NCI-H1417 treated with DMSO at 0.1 percent for 48 hours (cell line): ENCODE measurements at regions not wholly inside any gene's neighbourhood (a gene's known extent, or its start where the extent isn't known, plus 50 kb on each side); places are given as distances from the start of the nearest gene placed in this dataset.

Source experiments
- DNase-seq: peaks from one replicate; lab custom pipeline; 2025; lab: John Stamatoyannopoulos, UW

DNA sequence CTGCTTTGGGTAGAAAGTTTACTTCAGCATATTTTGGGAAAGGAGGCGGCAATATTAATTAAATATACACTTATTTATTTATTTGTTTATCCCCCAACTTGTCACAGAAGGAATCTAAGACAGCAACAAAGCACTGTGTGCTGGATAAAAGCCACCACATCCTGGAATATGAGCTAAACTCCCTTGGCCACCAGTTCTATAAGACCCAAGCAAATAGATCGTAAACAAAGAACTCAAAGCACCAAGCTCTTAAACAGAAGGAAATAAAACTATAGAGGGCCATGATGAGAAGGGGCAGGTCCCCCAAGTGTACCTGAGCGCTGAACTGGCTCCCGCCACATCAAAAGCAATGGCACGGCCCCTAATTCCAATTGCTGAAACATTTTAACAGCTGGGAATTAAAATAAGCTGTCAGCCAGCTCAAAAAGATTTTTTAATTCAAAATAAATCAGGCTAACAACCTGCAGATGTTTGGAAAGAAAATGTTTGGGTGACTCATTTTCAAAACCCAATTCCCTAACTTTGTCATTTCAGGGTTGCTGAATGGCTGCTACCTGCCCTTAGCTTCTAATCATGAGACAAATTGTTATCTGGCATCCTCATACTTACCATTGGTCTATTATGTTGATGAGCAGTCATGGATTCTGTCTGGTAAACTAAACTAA, 127.1 kb downstream of the SLC30A10 start:
- no peak for DNase-seq

GRCh38 chr1:219798283-219799030, 129.9 kb downstream of the SLC30A10 start:
- DNase-seq, result no peak

- no peak for DNase-seq
These were observed 130.7 kb downstream of the SLC30A10 start for GRCh38 chr1:219797683-219798082.

- DNase-seq, result no peak
These were observed 131.3 kb downstream of the SLC30A10 start for GRCh38 chr1:219797009-219797408.

DNA sequence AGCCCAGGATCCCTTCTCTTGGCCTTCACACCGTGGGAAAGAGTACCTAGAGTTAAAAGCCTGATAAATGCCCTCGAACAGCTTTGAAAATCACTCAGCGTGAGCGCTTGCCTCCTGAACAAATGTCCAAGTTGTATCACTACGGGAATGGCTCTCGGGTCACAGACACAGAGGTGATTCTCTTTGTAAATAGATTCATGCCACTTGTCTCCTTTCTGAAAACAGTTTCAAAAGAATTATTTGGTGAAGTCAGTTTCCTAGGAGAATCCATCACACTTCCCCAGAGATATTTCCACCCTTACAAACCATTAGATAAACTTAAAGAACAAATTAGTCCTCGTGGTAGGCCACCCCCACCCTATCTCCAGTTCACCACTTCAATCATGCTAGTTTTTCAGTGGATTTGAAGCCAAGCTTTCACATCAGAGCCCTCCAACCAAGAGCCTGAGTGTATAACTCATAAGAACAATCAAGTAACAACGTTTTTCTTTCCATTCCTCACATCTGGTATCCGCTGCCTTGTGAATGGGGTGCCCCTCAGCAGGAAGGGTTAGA, 132.9 kb downstream of the SLC30A10 start:
- DNase-seq, result no peak

GRCh38 chr1:219794085-219794743, 134.1 kb downstream of the SLC30A10 start:
- no peak for DNase-seq

GRCh38 chr1:219792337-219793021, 135.9 kb downstream of the SLC30A10 start:
- no peak for DNase-seq

DNA sequence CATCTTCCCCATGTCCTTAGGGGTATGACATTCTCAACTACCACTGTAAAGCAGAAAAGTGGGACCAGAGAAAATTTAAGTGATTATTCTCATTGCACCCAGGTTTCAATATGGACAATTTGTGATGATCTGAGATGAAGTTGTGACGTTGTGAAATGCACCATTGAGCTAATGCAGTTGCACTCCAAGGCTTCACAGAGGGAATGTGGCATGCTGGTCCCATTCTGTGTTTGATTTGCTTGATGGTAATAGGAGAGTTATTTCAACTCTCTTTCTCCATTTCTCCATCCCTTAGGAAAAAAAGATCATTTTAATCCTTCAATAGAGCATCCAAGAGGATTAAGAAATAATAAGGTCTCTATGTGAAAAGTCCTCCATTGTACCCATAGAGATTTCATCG, 136.6 kb downstream of the SLC30A10 start:
- no peak for DNase-seq

DNA sequence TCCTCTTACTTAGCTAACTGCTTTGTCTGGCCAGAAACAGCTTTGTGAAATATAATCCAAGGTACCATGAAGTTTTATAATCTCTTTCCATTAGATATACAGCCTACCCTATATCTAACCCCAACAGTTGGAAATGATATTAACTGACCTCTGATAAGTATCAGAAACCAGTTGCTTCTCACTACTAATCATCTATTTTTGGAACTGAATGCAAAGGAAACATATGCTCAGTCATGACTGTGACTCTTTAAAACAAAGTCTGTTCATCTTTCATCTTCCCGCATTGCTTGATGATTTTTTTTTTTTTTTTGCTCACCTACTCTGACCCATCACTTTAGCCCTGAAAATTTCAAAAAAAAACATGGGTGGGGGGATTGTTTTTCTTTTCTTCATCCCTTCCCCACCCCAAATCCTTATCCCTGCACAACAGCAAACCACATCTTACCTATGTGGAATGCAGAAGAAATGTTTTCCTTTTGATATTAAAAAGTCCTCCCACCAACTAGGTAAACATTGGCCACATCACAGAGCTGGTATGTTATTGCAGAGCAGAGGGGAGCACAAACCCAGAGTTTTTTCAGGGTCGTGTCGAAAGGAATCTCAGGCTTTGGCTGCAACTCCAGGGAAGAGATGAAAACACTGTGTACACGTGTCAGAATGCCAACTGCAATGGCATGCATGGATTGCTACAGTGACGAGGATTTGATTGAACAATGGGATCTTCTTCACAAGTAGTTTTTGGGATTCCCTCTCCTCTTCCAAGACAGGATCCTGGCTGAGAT, 137.3 kb downstream of the SLC30A10 start:
- DNase-seq, result no peak

DNA sequence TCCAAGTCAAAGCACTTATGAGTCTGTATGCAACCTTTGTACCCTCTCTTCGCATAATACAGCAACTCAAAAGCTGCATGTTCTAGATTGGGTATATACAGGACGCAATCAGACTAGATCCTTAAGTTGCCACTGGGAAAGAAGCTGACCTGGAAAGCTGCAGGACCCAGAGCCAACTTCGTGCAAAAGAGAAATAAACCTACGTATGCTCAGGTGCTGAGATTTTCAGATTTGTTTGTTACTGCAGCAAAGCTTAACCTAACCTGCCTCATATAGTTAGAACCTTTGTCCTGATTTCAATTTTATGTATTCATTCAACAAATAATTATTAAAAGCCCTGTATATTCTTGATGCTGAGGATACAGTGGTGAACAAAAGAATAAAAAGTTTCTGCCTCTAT, 139.7 kb downstream of the SLC30A10 start:
- no peak for DNase-seq

DNA sequence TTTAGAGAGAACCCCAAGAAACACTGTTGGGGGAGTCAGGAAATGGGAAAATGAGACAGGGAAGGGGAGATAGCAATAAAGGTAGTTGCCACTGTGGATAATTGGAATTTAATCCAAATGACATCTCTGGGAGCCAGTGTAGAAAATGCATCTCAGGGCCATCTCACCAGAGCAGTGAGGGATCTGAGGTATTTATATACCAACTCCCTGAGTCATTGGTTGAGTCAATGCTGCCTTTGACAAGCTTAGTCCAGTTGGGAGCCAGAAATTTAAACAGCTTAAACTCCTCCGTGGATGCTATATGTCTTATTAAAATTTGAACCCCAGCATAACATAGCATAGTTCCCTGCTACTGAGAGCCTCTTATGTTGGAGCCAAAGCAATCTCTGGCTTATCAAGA, 140.3 kb downstream of the SLC30A10 start:
- DNase-seq, result no peak

- peak; percentile 91 for DNase-seq
These were observed 143.5 kb downstream of the SLC30A10 start for GRCh38 chr1:219784660-219785381.

- no peak for DNase-seq
These were observed 144.6 kb downstream of the SLC30A10 start for GRCh38 chr1:219783605-219784235.

- DNase-seq, result no peak
These were observed 145.4 kb downstream of the SLC30A10 start for GRCh38 chr1:219782929-219783328.

DNA sequence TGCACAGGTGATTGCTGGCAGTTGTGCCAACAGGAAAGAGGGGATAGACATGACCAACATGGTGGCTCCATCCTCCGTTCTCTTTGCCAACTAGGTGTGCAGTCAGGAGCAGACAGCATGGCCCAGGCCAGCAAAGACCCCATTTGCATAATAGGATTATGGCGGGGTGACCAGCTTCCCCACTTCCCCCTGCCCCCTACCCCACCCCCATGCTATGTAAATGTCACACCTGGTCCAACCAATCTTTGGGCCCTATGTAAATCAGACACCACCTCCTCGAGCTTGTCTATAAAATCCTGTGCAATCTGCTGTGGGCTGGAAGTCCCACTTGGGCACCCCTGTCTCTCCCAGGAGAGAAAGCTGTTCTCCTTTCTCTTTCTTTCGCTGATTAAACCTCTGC, 146.0 kb downstream of the SLC30A10 start:
- no peak for DNase-seq

DNA sequence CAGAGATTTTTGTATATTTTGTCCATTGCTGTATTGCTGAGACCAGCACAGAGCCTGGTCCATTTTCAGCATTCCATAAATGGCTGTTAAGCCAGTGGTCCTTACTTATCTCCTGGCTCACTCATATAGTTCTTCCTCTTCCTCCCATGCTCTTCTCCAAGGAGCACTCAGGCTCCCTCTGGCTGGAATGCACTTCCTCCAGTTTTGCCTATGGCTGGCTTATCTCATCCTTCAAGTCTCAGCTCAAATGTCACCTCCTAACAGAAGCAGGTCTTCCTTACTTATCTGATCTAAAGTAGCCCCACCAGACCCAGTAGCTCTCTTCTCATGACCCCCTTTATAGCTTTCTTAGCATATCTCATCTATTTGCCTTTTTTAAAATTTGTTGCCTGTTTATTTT, 146.9 kb downstream of the SLC30A10 start:
- no peak for DNase-seq

GRCh38 chr1:219778793-219779369, 149.5 kb downstream of the SLC30A10 start:
- no peak for DNase-seq

DNA sequence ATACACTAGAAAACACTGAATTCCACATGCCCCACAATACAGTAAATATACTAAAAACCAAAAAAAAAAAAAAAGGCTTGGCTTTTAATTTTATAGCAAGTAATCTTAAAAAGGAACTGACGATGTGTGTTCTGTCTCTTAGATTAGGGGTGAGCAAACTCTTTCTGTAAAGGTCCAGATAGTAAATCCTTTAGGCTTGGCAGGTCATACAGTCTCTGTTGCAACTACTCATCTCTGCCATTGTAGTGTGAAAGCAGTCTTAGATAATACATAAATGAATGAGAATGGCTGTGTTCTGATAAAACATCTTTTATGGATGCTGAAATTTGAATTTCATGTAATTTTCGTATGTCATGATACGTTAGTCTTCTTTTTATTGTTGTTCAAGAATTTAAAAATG, 150.2 kb downstream of the SLC30A10 start:
- DNase-seq, result no peak

GRCh38 chr1:219774386-219774785, 154.0 kb downstream of the SLC30A10 start:
- no peak for DNase-seq

DNA sequence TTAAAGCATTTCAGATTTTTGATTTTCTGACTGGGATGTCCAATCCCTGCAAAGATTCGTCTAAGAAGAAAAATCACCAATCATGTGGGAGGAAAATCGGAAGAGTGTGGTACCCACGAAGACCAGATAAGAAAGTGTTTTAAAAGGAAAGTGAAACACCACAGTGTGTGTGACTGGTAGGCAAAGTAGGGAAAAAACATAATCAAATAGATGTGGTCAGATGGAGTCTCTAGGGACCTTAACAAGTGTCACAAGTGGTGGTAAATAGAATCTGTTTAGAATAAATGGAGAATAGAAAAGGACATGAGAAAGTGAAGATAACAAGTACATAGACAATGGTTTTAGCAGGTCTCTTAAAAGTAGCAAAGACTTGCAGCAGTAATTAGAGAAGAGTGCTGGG, 154.6 kb downstream of the SLC30A10 start:
- no peak for DNase-seq
